Endodermal cell (in vitro differentiated cells): ENCODE measurements at regions not wholly inside any gene's neighbourhood (a gene's known extent, or its start where the extent isn't known, plus 50 kb on each side); places are given as distances from the start of the nearest gene placed in this dataset.

Source experiments
- DNase-seq: peaks from one replicate; pipeline ENCODE4 v3.0.0-alpha.2; 2017
- H3K27ac ChIP-seq: 2 replicates; pipeline ENCODE4 v1.5.1; 2013; ENCODE audit warnings: mild to moderate bottlenecking, low read depth, low read length, moderate library complexity
- H3K27me3 ChIP-seq: 2 replicates; pipeline ENCODE4 v1.6.1; 2013; ENCODE audit warnings: mild to moderate bottlenecking, low read length, moderate library complexity; ENCODE audit not compliant: insufficient read depth, control insufficient read depth, poor library complexity, severe bottlenecking
- H3K36me3 ChIP-seq: 2 replicates; pipeline ENCODE4 v1.7.0; 2013; ENCODE audit warnings: mild to moderate bottlenecking, low read length, moderate library complexity; ENCODE audit not compliant: control insufficient read depth, insufficient read depth
- H3K4me1 ChIP-seq: one replicate; pipeline ENCODE4 v1.7.0; 2013; ENCODE audit warnings: low read length; ENCODE audit not compliant: control insufficient read depth, insufficient read depth
- H3K4me3 ChIP-seq: 2 replicates; pipeline ENCODE4 v1.5.1; 2013; ENCODE audit warnings: mild to moderate bottlenecking, low read length, moderate library complexity
- H3K9ac ChIP-seq: 2 replicates; pipeline ENCODE4 v1.6.1; 2013; ENCODE audit warnings: mild to moderate bottlenecking, low read length, moderate library complexity; ENCODE audit not compliant: poor library complexity, severe bottlenecking; ENCODE audit errors: extremely low read depth
- H3K9me3 ChIP-seq: 2 replicates; pipeline ENCODE4 v1.6.1; 2013; ENCODE audit warnings: mild to moderate bottlenecking, low read length, moderate library complexity; ENCODE audit not compliant: control insufficient read depth
- H3K27ac Mint-ChIP-seq: 2 replicates; pipeline ENCODE4 v1.8.0; 2020; ENCODE audit warnings: mixed read lengths
- H3K27me3 Mint-ChIP-seq: 2 replicates; pipeline ENCODE4 v1.8.0; 2021; ENCODE audit warnings: mild to moderate bottlenecking, mixed read lengths; ENCODE audit not compliant: insufficient read depth
- H3K36me3 Mint-ChIP-seq: 2 replicates; pipeline ENCODE4 v1.8.0; 2020; ENCODE audit warnings: low read depth, mixed read lengths
- H3K4me1 Mint-ChIP-seq: 2 replicates; pipeline ENCODE4 v1.8.0; 2020; ENCODE audit warnings: mixed read lengths
- H3K4me3 Mint-ChIP-seq: 2 replicates; pipeline ENCODE4 v1.8.0; 2020; ENCODE audit warnings: mild to moderate bottlenecking, moderate library complexity, mixed read lengths
- H3K9me3 Mint-ChIP-seq: 2 replicates; pipeline ENCODE4 v1.8.0; 2020; ENCODE audit warnings: mild to moderate bottlenecking, mixed read lengths
- CTCF ChIP-seq: fragments of 200-600 bp; sonication (generic); conservative IDR thresholded peaks from 2 replicates; pipeline ENCODE4 v1.5.0; 2021; ENCODE audit warnings: antibody characterized with exemption, mild to moderate bottlenecking
- whole genome bisulfite sequencing, 2 experiments: methylation state at CpG; one replicate each; pipeline versions ENCODE4 v1.1.5 to v1.1.7; 2013; ENCODE audit warnings: missing lambda C conversion rate in 2 of 2, mixed read lengths in 1 of 2; ENCODE audit not compliant: insufficient coverage in 1 of 2, insufficient read length in 1 of 2; 5-methylcytosine and 5-hydroxymethylcytosine counted together

DNA sequence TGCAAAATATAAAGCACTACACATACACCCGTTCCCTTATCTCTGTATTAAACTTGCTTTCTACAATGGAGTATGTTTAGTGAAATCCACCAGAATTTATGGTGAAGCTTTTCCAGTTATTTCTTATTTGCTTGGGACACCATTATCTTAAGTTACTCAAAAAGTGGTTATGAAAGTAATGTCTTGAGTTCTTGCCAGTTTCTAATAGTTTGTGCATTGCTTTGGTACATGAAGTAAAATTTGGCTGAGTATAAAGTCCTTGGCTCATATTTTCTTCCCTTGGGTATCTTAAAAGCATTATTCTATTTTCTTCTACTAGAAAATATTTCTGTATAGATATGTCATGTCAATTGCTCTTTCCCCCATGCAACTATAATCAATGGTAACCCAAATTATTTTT, 85.2 kb downstream of the POLR1F start:
- no peaks in the 10 kb centered on the region for H3K9me3 Mint-ChIP-seq
- no peak overlapping the region for H3K4me3 Mint-ChIP-seq
- Histone ChIP-seq H3K36me3 (no peaks in the 10 kb centered on the region), H3K9me3 (no peaks in the 10 kb centered on the region), H3K27ac (no peak overlapping the region), H3K27me3 (no peaks in the 10 kb centered on the region), H3K4me1 (no peaks in the 10 kb centered on the region), H3K4me3 (no peak overlapping the region), H3K9ac (no peak overlapping the region)
- no peak for DNase-seq
- H3K36me3 Mint-ChIP-seq = no peaks in the 10 kb centered on the region
- no peak for TF ChIP-seq CTCF
- H3K27me3 Mint-ChIP-seq = no peaks in the 10 kb centered on the region
- no peaks in the 10 kb centered on the region for H3K4me1 Mint-ChIP-seq
- WGBS, 2 experiments = 100% methylated on average over 1 of the region's 1 CpG; no CpG with 5 or more reads in 1 of the 2 experiments
- H3K27ac Mint-ChIP-seq = no peak overlapping the region

DNA sequence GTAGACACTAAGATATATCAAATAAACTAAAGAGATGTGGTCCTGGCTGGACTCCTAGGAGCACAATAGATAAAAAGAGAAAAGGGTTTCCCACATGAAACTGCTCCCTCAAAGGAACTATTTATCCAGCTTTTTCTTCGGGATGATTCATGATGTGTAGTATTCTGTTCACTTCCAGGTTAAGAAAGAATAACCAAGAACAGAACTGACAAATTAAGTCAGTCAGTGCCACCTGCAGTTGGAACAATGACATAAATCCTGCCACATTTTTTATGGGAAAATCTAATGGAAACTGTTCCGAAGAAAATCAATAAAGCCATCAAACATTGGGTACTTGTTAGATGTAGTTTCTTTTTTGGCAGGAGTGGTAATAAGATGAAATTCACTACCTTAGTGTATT, 87.1 kb downstream of the POLR1F start:
- no peaks in the 10 kb centered on the region for H3K4me1 Mint-ChIP-seq
- Histone ChIP-seq H3K4me3 (no peak overlapping the region), H3K36me3 (no peaks in the 10 kb centered on the region), H3K9me3 (no peaks in the 10 kb centered on the region), H3K27ac (no peak overlapping the region), H3K4me1 (no peaks in the 10 kb centered on the region), H3K9ac (no peak overlapping the region), H3K27me3 (no peaks in the 10 kb centered on the region)
- 90 to 95% methylated on average over 2 of the region's 2 CpGs for WGBS, 2 experiments
- no peaks in the 10 kb centered on the region for H3K9me3 Mint-ChIP-seq
- H3K27ac Mint-ChIP-seq = no peak overlapping the region
- no peak for DNase-seq
- TF ChIP-seq CTCF = no peak
- H3K27me3 Mint-ChIP-seq = no peaks in the 10 kb centered on the region
- H3K4me3 Mint-ChIP-seq = no peak overlapping the region
- no peaks in the 10 kb centered on the region for H3K36me3 Mint-ChIP-seq

- Histone ChIP-seq H3K4me1 (no peaks in the 10 kb centered on the region), H3K27ac (no peak overlapping the region), H3K36me3 (no peaks in the 10 kb centered on the region), H3K9ac (no peak overlapping the region), H3K9me3 (no peaks in the 10 kb centered on the region), H3K4me3 (no peak overlapping the region), H3K27me3 (no peaks in the 10 kb centered on the region)
- no peak overlapping the region for H3K27ac Mint-ChIP-seq
- no peaks in the 10 kb centered on the region for H3K27me3 Mint-ChIP-seq
- no peaks in the 10 kb centered on the region for H3K36me3 Mint-ChIP-seq
- no peak overlapping the region for H3K4me3 Mint-ChIP-seq
- 72 to 100% methylated on average over 1 of the region's 2 CpGs for WGBS, 2 experiments
- no peaks in the 10 kb centered on the region for H3K4me1 Mint-ChIP-seq
- no peak for TF ChIP-seq CTCF
- no peaks in the 10 kb centered on the region for H3K9me3 Mint-ChIP-seq
- no peak for DNase-seq
Observed at GRCh38 chr7:19620470-19620869, 88.4 kb downstream of the POLR1F start.
